ENCODE measurements at regions not wholly inside any gene's neighbourhood (a gene's known extent, or its start where the extent isn't known, plus 50 kb on each side); places are given as distances from the start of the nearest gene placed in this dataset.

DNA sequence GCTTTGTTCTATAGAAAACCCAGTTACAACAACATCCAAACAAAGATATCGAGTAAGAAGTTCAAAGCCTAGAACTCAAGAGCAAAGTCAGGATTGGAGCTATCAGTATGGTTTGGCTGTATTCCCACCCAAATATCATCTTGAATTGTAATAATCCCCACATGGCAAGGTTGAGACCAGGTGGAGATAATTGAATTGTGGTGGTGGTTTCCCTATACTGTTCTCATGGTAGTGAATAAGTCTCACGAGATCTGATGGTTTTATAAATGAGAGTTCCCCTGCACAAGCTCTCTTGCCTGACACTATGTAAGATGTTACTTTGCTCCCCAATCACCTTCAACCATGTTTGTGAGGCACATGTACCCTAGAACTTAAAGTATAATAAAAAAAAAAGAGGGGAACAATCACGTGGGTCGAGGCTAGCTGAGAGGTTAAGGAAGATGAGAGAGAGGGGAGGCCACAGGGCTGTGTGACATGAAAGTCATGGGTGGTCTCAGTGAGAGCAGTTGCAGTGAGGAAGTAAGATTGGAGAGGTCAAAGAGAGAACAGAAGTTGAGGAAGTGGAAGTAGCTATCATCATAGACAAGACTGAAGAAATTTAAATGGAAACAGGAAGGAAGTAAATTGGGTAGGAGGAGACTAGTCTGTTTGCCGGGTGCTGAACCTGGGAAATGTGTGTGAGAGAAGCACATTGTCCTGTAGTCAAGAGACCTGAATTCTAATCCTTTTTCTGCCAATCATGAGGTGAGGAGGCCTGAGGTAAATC is 80.1 kb upstream of the CD44 start:
- no peak for TF ChIP-seq RAD21 (IDR thresholded peaks at IDR 0.05)
- no peak for TF ChIP-seq CTCF (IDR thresholded peaks at IDR 0.05; ENCODE audit: low read depth, low read length, missing input control)
- TF ChIP-seq JUND (IDR thresholded peaks at IDR 0.05): no peak
- TF ChIP-seq SP1 (IDR thresholded peaks at IDR 0.05): no peak
- TF ChIP-seq, protein P1, sequence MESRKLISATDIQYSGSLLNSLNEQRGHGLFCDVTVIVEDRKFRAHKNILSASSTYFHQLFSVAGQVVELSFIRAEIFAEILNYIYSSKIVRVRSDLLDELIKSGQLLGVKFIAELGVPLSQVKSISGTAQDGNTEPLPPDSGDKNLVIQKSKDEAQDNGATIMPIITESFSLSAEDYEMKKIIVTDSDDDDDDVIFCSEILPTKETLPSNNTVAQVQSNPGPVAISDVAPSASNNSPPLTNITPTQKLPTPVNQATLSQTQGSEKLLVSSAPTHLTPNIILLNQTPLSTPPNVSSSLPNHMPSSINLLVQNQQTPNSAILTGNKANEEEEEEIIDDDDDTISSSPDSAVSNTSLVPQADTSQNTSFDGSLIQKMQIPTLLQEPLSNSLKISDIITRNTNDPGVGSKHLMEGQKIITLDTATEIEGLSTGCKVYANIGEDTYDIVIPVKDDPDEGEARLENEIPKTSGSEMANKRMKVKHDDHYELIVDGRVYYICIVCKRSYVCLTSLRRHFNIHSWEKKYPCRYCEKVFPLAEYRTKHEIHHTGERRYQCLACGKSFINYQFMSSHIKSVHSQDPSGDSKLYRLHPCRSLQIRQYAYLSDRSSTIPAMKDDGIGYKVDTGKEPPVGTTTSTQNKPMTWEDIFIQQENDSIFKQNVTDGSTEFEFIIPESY (IDR thresholded peaks at IDR 0.05): no peak
- peak; percentile 9 for TF ChIP-seq MAX (IDR thresholded peaks at IDR 0.05)
- no peak for TF ChIP-seq EGR1 (IDR thresholded peaks at IDR 0.05; ENCODE audit: low read depth in 2 of 2)
